HUES48 (cell line): ENCODE measurements at regions not wholly inside any gene's neighbourhood (a gene's known extent, or its start where the extent isn't known, plus 50 kb on each side); places are given as distances from the start of the nearest gene placed in this dataset.

ENCODE experiments used
- H3K27ac ChIP-seq: one replicate; pipeline ENCODE4 v1.7.0; 2013; ENCODE audit warnings: low read depth, low read length, inconsistent platforms
- H3K27me3 ChIP-seq: 2 replicates; pipeline ENCODE4 v1.6.1; 2013; ENCODE audit warnings: mild to moderate bottlenecking, low read length; ENCODE audit not compliant: control insufficient read depth, insufficient read depth
- H3K36me3 ChIP-seq: 2 replicates; pipeline ENCODE4 v1.6.1; 2013; ENCODE audit warnings: low read length; ENCODE audit not compliant: control insufficient read depth, insufficient read depth
- H3K4me1 ChIP-seq: 2 replicates; pipeline ENCODE4 v1.6.1; 2013; ENCODE audit warnings: mild to moderate bottlenecking, low read length; ENCODE audit not compliant: control insufficient read depth, insufficient read depth
- H3K4me3 ChIP-seq: 2 replicates; pipeline ENCODE4 v1.5.1; 2013; ENCODE audit warnings: mild to moderate bottlenecking, low read depth, low read length
- H3K9ac ChIP-seq: 2 replicates; pipeline ENCODE4 v1.6.1; 2013; ENCODE audit warnings: mild to moderate bottlenecking, low read depth, low read length, moderate library complexity
- H3K9me3 ChIP-seq: 2 replicates; pipeline ENCODE4 v1.6.1; 2013; ENCODE audit warnings: low read length; ENCODE audit not compliant: control insufficient read depth, insufficient read depth

GRCh38 chr9:88196142-88196790 lies 58.0 kb upstream of the SPATA31C2 start:
- Histone ChIP-seq H3K36me3 (no peaks in the 10 kb centered on the region), H3K27ac (no peak overlapping the region), H3K27me3 (no peaks in the 10 kb centered on the region), H3K9me3 (no peaks in the 10 kb centered on the region), H3K4me1 (peaks cover 25% of the 10 kb centered on the region), H3K9ac (no peak overlapping the region), H3K4me3 (no peak overlapping the region)

DNA sequence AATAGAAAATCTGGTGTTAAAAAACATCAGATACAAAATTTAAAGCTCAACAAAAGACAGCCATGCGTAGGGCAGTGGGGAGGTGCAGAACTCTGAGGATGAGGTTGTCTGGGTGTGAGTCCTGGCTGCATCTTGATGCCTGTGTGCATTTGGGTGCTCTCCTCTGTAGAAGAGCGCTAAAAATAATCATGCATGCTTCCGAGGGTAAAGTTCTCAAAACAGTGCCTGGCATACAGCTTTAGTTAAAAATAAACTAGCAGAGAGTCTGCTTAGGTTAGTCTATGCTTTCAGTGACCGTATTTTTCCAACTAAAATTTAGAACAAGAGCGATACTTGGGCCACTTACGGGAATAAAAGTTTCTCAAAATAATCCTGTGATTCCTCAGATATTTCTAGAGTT lies 55.5 kb upstream of the SPATA31C2 start:
- no peaks in the 10 kb centered on the region for H3K36me3 ChIP-seq
- no peak overlapping the region for H3K9ac ChIP-seq
- no peak overlapping the region for H3K4me3 ChIP-seq
- no peaks in the 10 kb centered on the region for H3K9me3 ChIP-seq
- no peak overlapping the region for H3K27ac ChIP-seq
- H3K4me1 ChIP-seq: peaks cover 25% of the 10 kb centered on the region
- H3K27me3 ChIP-seq: no peaks in the 10 kb centered on the region

DNA sequence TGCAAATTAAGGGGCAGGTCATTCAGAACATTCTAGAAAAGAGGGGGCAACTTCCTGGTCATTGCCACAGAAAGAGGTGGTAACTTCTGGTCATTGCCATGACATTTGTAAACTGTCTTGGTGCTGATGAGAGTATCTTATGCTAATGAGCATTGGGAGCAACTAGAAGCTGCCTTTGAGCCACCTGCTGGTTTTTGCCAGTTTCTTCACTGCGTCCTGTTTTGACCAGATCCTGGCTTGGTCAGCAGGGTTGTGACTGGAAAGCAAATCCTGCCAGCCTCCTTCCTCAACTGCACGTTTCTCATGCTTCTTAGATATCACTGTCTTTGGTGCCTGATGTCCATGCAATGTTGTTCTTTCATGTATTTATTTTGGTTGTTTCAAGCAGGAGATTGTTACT lies 53.2 kb upstream of the SPATA31C2 start:
- Histone ChIP-seq H3K9ac (no peak overlapping the region), H3K4me1 (peaks cover 6% of the 10 kb centered on the region; the same call in 1 of the 2 replicates), H3K4me3 (no peak overlapping the region), H3K27me3 (no peaks in the 10 kb centered on the region), H3K36me3 (no peaks in the 10 kb centered on the region), H3K9me3 (no peaks in the 10 kb centered on the region), H3K27ac (no peak overlapping the region)

DNA sequence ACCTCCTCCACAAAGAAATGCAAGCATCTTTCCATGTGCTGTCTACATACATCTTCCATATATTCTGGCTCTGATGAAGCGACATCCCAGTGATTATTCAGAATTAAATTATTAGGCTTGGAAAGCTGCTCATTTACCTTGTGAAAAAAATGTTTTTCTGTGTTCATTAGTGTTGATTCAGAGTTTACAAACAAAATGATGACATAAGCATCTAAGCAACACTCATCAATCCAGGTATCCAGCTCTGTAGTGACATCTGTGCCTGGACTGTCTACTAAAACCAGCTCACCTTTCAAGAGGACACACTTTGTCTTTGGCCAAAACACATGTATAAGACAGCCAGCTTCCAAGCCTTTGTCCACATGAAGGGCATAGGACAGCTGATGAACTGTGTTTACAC lies 51.1 kb upstream of the SPATA31C2 start:
- Histone ChIP-seq H3K4me3 (no peak overlapping the region), H3K9ac (no peak overlapping the region), H3K9me3 (no peaks in the 10 kb centered on the region), H3K27ac (no peak overlapping the region), H3K27me3 (no peaks in the 10 kb centered on the region), H3K4me1 (no peaks in the 10 kb centered on the region), H3K36me3 (no peaks in the 10 kb centered on the region)
